Caco-2 (cell line): ENCODE measurements at regions not wholly inside any gene's neighbourhood (a gene's known extent, or its start where the extent isn't known, plus 50 kb on each side); places are given as distances from the start of the nearest gene placed in this dataset.

Source experiments
- BruUV-seq: library from RNA; stranded (reverse); fragments of 400-500 nt; replicated peaks from 2 replicates; lab custom pipeline; 2021; lab: Mats Ljungman, UMichigan
- CTCF ChIA-PET: fragments of 300-600 bp; sonication (Branson Sonifier 250); formaldehyde crosslinking; loops from one replicate; lab custom pipeline; 2022; ENCODE audit warnings: antibody characterized with exemption; lab: Charles Lee
- POLR2A ChIA-PET: fragments of 300-600 bp; sonication (Branson Sonifier 250); formaldehyde crosslinking; loops from one replicate; lab custom pipeline; 2022; ENCODE audit warnings: antibody characterized with exemption; lab: Charles Lee
- DNase-seq, 2 experiments: peaks; one replicate each; pipeline versions ENCODE4 v3.0.0 to v3.0.0-alpha.2; 2020 to 2022
- H3K27me3 ChIP-seq: replicated peaks from 2 replicates; pipeline ENCODE4 v1.6.0; 2011; ENCODE audit warnings: low read length; ENCODE audit not compliant: control insufficient read depth, insufficient read depth
- H3K36me3 ChIP-seq: 2 replicates; pipeline ENCODE4 v1.5.1; 2011; ENCODE audit warnings: low read length; ENCODE audit not compliant: control insufficient read depth, insufficient read depth
- H3K4me1 ChIP-seq: fragments of 250-450 bp; sonication (Bioruptor Pico); 2 replicates; pipeline ENCODE4 v1.5.1; 2020; ENCODE audit warnings: mild to moderate bottlenecking
- H3K4me3 ChIP-seq: 2 replicates; pipeline ENCODE4 v1.5.1; 2011; ENCODE audit warnings: low read depth, mild to moderate bottlenecking, control low read depth, low read length
- H3K9me3 ChIP-seq: fragments of 250-450 bp; sonication (Bioruptor Pico); 2 replicates; pipeline ENCODE4 v1.5.1; 2020; ENCODE audit warnings: mild to moderate bottlenecking, moderate library complexity
- H3K27ac Mint-ChIP-seq: one replicate; pipeline ENCODE4 v1.8.0; 2022; ENCODE audit warnings: mixed read lengths; ENCODE audit not compliant: unreplicated experiment
- H3K27me3 Mint-ChIP-seq: one replicate; pipeline ENCODE4 v1.8.0; 2022; ENCODE audit warnings: mixed read lengths; ENCODE audit not compliant: insufficient read depth, unreplicated experiment
- H3K36me3 Mint-ChIP-seq: one replicate; pipeline ENCODE4 v1.8.0; 2022; ENCODE audit warnings: mild to moderate bottlenecking, mixed read lengths; ENCODE audit not compliant: insufficient read depth, unreplicated experiment
- H3K4me1 Mint-ChIP-seq: one replicate; pipeline ENCODE4 v1.8.0; 2022; ENCODE audit warnings: low read depth, mixed read lengths; ENCODE audit not compliant: unreplicated experiment
- H3K4me3 Mint-ChIP-seq: one replicate; pipeline ENCODE4 v1.8.0; 2022; ENCODE audit warnings: mild to moderate bottlenecking, moderate library complexity, mixed read lengths; ENCODE audit not compliant: unreplicated experiment
- H3K9me3 Mint-ChIP-seq: one replicate; pipeline ENCODE4 v1.8.0; 2022; ENCODE audit warnings: mixed read lengths; ENCODE audit not compliant: unreplicated experiment
- CTCF ChIP-seq, 2 experiments: fragments of 200-600 bp in 1 of 2; IDR thresholded peaks; 1 replicate in 1 of 2; 2 replicates in 1 of 2; pipeline versions ENCODE4 v1.5.1 to v1.8.0; 2011 to 2022; ENCODE audit warnings: antibody characterized with exemption in 1 of 2, control low read depth in 1 of 2, inconsistent platforms in 1 of 2, low read depth in 1 of 2, low read length in 1 of 2, mild to moderate bottlenecking in 1 of 2, moderate library complexity in 1 of 2; ENCODE audit not compliant: insufficient read depth in 1 of 2, severe bottlenecking in 1 of 2, unreplicated experiment in 1 of 2
- intact Hi-C: fragments of 100-400 bp; cut with micrococcal nuclease; formaldehyde crosslinking; loops from one replicate; pipeline ENCODE4 v1.10.0; 2022; ENCODE audit not compliant: unreplicated experiment

GRCh38 chr15:37865687-37866086 is 68.8 kb upstream of the TMCO5A start:
- no peaks in the 10 kb centered on the region for H3K36me3 ChIP-seq
- Mint-ChIP-seq H3K4me1 (no peaks in the 10 kb centered on the region), H3K36me3 (no peaks in the 10 kb centered on the region), H3K27ac (no peak overlapping the region), H3K9me3 (peaks cover 15% of the 10 kb centered on the region), H3K4me3 (no peak overlapping the region), H3K27me3 (peaks cover 9% of the 10 kb centered on the region)
- H3K4me1 ChIP-seq: no peaks in the 10 kb centered on the region
- ChIA-PET POLR2A (no interaction called here), CTCF (no interaction called here)
- H3K4me3 ChIP-seq: no peak overlapping the region
- BruUV-seq: no TSS peak
- intact Hi-C loops: no loop called here
- no peak for TF ChIP-seq CTCF (IDR thresholded peaks at IDR 0.05; ENCODE audit: insufficient read depth in 1 of 2, low read depth in 1 of 2, low read length in 1 of 2, severe bottlenecking in 1 of 2, unreplicated experiment in 1 of 2)
- no peak for DNase-seq
- H3K27me3 ChIP-seq: no peaks in the 10 kb centered on the region
- H3K9me3 ChIP-seq: no peaks in the 10 kb centered on the region

- POLR2A ChIA-PET: no interaction called here
- Histone ChIP-seq H3K36me3 (no peaks in the 10 kb centered on the region), H3K4me1 (no peaks in the 10 kb centered on the region), H3K4me3 (no peak overlapping the region), H3K27me3 (no peaks in the 10 kb centered on the region), H3K9me3 (no peaks in the 10 kb centered on the region)
- Mint-ChIP-seq H3K9me3 (no peaks in the 10 kb centered on the region), H3K27me3 (peaks cover 17% of the 10 kb centered on the region), H3K36me3 (no peaks in the 10 kb centered on the region), H3K4me1 (no peaks in the 10 kb centered on the region), H3K27ac (no peak overlapping the region), H3K4me3 (no peak overlapping the region)
- CTCF ChIA-PET: no interaction called here
- intact Hi-C loops: no loop called here
- no TSS peak for BruUV-seq
- DNase-seq: no peak
- TF ChIP-seq CTCF (IDR thresholded peaks at IDR 0.05; ENCODE audit: insufficient read depth in 1 of 2, low read depth in 1 of 2, low read length in 1 of 2, severe bottlenecking in 1 of 2, unreplicated experiment in 1 of 2): no peak
Measured at GRCh38 chr15:37870711-37871110, 63.7 kb upstream of the TMCO5A start.

GRCh38 chr15:37872661-37873060 is 61.8 kb upstream of the TMCO5A start:
- no peak overlapping the region for H3K27ac Mint-ChIP-seq
- H3K27me3 Mint-ChIP-seq: peaks cover 20% of the 10 kb centered on the region
- no peaks in the 10 kb centered on the region for H3K4me1 ChIP-seq
- H3K36me3 Mint-ChIP-seq: no peaks in the 10 kb centered on the region
- no peaks in the 10 kb centered on the region for H3K9me3 ChIP-seq
- DNase-seq: no peak
- no TSS peak for BruUV-seq
- no peak for TF ChIP-seq CTCF (IDR thresholded peaks at IDR 0.05; ENCODE audit: insufficient read depth in 1 of 2, low read depth in 1 of 2, low read length in 1 of 2, severe bottlenecking in 1 of 2, unreplicated experiment in 1 of 2)
- ChIA-PET POLR2A (no interaction called here), CTCF (no interaction called here)
- H3K4me3 ChIP-seq: no peak overlapping the region
- H3K36me3 ChIP-seq: no peaks in the 10 kb centered on the region
- intact Hi-C loops: no loop called here
- H3K4me3 Mint-ChIP-seq: no peak overlapping the region
- no peaks in the 10 kb centered on the region for H3K9me3 Mint-ChIP-seq
- H3K4me1 Mint-ChIP-seq: no peaks in the 10 kb centered on the region
- no peaks in the 10 kb centered on the region for H3K27me3 ChIP-seq
